ENCODE measurements at regions not wholly inside any gene's neighbourhood (a gene's known extent, or its start where the extent isn't known, plus 50 kb on each side); places are given as distances from the start of the nearest gene placed in this dataset.

- Histone ChIP-seq H3K23me2 (ENCODE audit: insufficient read length, low read depth, low read length, poor library complexity, severe bottlenecking) (no peaks in the 10 kb centered on the region), H2BK5ac (ENCODE audit: insufficient read length, low read length) (no peak overlapping the region), H4K8ac (replicated peaks; ENCODE audit: insufficient read length, low read depth, low read length) (no peak overlapping the region), H2AK5ac (ENCODE audit: insufficient read length, low read length) (no peak overlapping the region), H3K18ac (ENCODE audit: insufficient read length, low read depth, low read length) (no peak overlapping the region), H3K23ac (ENCODE audit: insufficient read length, low read depth, low read length) (no peak overlapping the region), H3K27me3 (ENCODE audit: insufficient read depth, low read length) (no peaks in the 10 kb centered on the region), H3K4ac (ENCODE audit: low read depth, low read length) (no peak overlapping the region), H2BK15ac (ENCODE audit: low read depth, low read length) (no peak overlapping the region), H3K9ac (ENCODE audit: extremely low read depth, insufficient read length, low read length) (no peak overlapping the region), H3T11ph (ENCODE audit: low read length) (no peak overlapping the region), H3K4me2 (ENCODE audit: insufficient read depth, insufficient read length, low read length) (no peak overlapping the region), H2BK12ac (ENCODE audit: insufficient read length, low read depth, low read length) (no peak overlapping the region), H3K79me1 (ENCODE audit: insufficient read depth, low read depth, low read length, poor library complexity, severe bottlenecking) (no peaks in the 10 kb centered on the region), H3K79me2 (ENCODE audit: insufficient read depth, low read length) (no peaks in the 10 kb centered on the region), H4K91ac (ENCODE audit: insufficient read length, low read depth, low read length) (no peak overlapping the region), H3K56ac (ENCODE audit: insufficient read length, low read depth, low read length) (no peak overlapping the region), H3K9me3 (ENCODE audit: control insufficient read depth, low read depth, low read length) (no peaks in the 10 kb centered on the region), H4K20me1 (ENCODE audit: control insufficient read depth, insufficient read depth, insufficient read length) (no peaks in the 10 kb centered on the region), H3K14ac (ENCODE audit: insufficient read depth, low read length) (no peak overlapping the region), H4K5ac (ENCODE audit: insufficient read length, low read depth, low read length) (no peak overlapping the region), H2AFZ (ENCODE audit: low read length) (no peak overlapping the region), H2BK20ac (ENCODE audit: low read depth, low read length, poor library complexity, severe bottlenecking) (no peak overlapping the region), H3K4me1 (ENCODE audit: insufficient read depth, low read length) (no peaks in the 10 kb centered on the region; the same call in 1 of the 2 replicates), H2BK120ac (ENCODE audit: low read depth, low read length, poor library complexity, severe bottlenecking) (no peak overlapping the region), H3K27ac (ENCODE audit: insufficient read length, low read depth, low read length) (no peak overlapping the region)
- H3K36me3 Mint-ChIP-seq (ENCODE audit: insufficient read depth in 1 of 3, low read depth in 3 of 3): no peaks in the 10 kb centered on the region
- no peak for TF ChIP-seq CTCF (conservative IDR thresholded peaks at IDR 0.05)
- H3K4me1 Mint-ChIP-seq: peaks cover 10 to 11% of the 10 kb centered on the region in 2 experiments
- no peaks in the 10 kb centered on the region for H3K9me3 Mint-ChIP-seq
- WGBS (ENCODE audit: extremely low coverage, insufficient read length, low lambda C conversion rate): no CpG with 5 or more reads among the region's 3 CpGs
- no peak for DNase-seq
- no peak overlapping the region for H3K27ac Mint-ChIP-seq
- H3K4me3 Mint-ChIP-seq: no peak overlapping the region
- H3K27me3 Mint-ChIP-seq (ENCODE audit: low read depth): peaks cover 2% of the 10 kb centered on the region; the same call in 1 of the 2 replicates
These were observed 303.0 kb downstream of the TRIB2 start for GRCh38 chr2:13019781-13020180.
